ENCODE measurements at regions not wholly inside any gene's neighbourhood (a gene's known extent, or its start where the extent isn't known, plus 50 kb on each side); places are given as distances from the start of the nearest gene placed in this dataset.

DNA sequence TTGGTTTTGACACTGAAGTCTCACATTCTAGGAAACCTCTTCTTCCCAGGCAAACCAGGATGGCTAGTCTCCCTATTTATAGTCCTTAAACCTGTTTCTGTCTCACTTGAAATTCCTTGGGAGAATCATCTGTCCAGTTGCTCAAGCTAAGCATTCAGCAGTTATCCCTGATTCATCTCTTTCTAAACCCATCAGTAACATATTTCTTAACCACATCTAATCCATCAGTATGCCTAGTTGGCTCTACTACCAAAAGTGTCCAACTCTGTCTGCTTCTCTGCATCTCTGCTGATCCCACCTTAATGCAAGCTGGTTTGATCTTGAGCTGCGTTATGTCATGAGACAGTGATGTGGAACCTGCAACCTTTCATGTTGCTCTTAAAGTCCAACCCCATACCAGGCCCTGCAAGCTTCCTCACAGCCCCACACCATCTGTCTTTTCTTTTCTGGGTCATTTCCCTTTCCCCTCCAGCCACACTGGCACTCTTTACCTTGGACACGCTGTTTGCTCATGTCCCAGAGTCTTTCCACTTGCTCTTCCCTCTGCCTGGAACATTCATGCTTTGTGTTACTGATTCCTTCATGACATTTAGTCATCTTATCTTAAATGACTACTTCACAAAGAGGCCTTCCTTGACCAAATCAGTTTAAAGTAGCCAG lies 380.8 kb upstream of the RGS6 start:
- no peaks in the 10 kb centered on the region for H3K9me3 ChIP-seq (ENCODE audit: insufficient read depth, low read length)
- H3F3A ChIP-seq (ENCODE audit: insufficient read depth) = peaks cover 11% of the 10 kb centered on the region; the same call in 1 of the 2 replicates
- H4K20me1 ChIP-seq (ENCODE audit: low read depth, low read length) = no peaks in the 10 kb centered on the region
- H2AFZ ChIP-seq (ENCODE audit: low read depth, low read length, severe bottlenecking) = no peak overlapping the region
- H3K79me2 ChIP-seq (ENCODE audit: insufficient read depth, low read length) = no peaks in the 10 kb centered on the region; the same call in 1 of the 2 replicates
- no peak overlapping the region for H3K9ac ChIP-seq (ENCODE audit: low read length)
- no peaks in the 10 kb centered on the region for H3K9me2 ChIP-seq (replicated peaks; ENCODE audit: insufficient read depth, low read length)
- no peaks in the 10 kb centered on the region for H3K27me3 ChIP-seq (ENCODE audit: low read length)
- no peaks in the 10 kb centered on the region for H3K36me3 ChIP-seq (ENCODE audit: low read length)
- H3K4me2 ChIP-seq (ENCODE audit: low read depth, low read length, poor library complexity, severe bottlenecking) = no peak overlapping the region
- no peak overlapping the region for H3K27ac ChIP-seq (ENCODE audit: low read depth, low read length)
- no peak for TF ChIP-seq EZH2phosphoT487 (conservative IDR thresholded peaks at IDR 0.05; ENCODE audit: low read length)
- TF ChIP-seq, protein P1, sequence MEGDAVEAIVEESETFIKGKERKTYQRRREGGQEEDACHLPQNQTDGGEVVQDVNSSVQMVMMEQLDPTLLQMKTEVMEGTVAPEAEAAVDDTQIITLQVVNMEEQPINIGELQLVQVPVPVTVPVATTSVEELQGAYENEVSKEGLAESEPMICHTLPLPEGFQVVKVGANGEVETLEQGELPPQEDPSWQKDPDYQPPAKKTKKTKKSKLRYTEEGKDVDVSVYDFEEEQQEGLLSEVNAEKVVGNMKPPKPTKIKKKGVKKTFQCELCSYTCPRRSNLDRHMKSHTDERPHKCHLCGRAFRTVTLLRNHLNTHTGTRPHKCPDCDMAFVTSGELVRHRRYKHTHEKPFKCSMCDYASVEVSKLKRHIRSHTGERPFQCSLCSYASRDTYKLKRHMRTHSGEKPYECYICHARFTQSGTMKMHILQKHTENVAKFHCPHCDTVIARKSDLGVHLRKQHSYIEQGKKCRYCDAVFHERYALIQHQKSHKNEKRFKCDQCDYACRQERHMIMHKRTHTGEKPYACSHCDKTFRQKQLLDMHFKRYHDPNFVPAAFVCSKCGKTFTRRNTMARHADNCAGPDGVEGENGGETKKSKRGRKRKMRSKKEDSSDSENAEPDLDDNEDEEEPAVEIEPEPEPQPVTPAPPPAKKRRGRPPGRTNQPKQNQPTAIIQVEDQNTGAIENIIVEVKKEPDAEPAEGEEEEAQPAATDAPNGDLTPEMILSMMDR (IDR thresholded peaks at IDR 0.05; ENCODE audit: insufficient read depth, low read length, poor library complexity, severe bottlenecking) = no peak
- H3K4me3 ChIP-seq (ENCODE audit: insufficient read depth, low read length, poor library complexity, severe bottlenecking) = no peak overlapping the region

- Histone ChIP-seq H3K4me2 (ENCODE audit: low read depth, low read length, poor library complexity, severe bottlenecking) (no peak overlapping the region), H3K79me2 (ENCODE audit: insufficient read depth, low read length) (no peaks in the 10 kb centered on the region; the same call in 1 of the 2 replicates), H2AFZ (ENCODE audit: low read depth, low read length, severe bottlenecking) (no peak overlapping the region), H3F3A (ENCODE audit: insufficient read depth) (peaks cover 15% of the 10 kb centered on the region; the same call in 1 of the 2 replicates), H3K9me3 (ENCODE audit: insufficient read depth, low read length) (no peaks in the 10 kb centered on the region), H3K9ac (ENCODE audit: low read length) (no peak overlapping the region), H3K4me3 (ENCODE audit: insufficient read depth, low read length, poor library complexity, severe bottlenecking) (no peak overlapping the region), H3K27ac (ENCODE audit: low read depth, low read length) (no peak overlapping the region), H3K9me2 (replicated peaks; ENCODE audit: insufficient read depth, low read length) (no peaks in the 10 kb centered on the region), H3K27me3 (ENCODE audit: low read length) (no peaks in the 10 kb centered on the region), H4K20me1 (ENCODE audit: low read depth, low read length) (no peaks in the 10 kb centered on the region), H3K36me3 (ENCODE audit: low read length) (no peaks in the 10 kb centered on the region)
- TF ChIP-seq EZH2phosphoT487 (conservative IDR thresholded peaks at IDR 0.05; ENCODE audit: low read length) = no peak
- TF ChIP-seq, protein P1 (IDR thresholded peaks at IDR 0.05; ENCODE audit: insufficient read depth, low read length, poor library complexity, severe bottlenecking) = no peak
These were observed 379.4 kb upstream of the RGS6 start for GRCh38 chr14:71552809-71553208.

DNA sequence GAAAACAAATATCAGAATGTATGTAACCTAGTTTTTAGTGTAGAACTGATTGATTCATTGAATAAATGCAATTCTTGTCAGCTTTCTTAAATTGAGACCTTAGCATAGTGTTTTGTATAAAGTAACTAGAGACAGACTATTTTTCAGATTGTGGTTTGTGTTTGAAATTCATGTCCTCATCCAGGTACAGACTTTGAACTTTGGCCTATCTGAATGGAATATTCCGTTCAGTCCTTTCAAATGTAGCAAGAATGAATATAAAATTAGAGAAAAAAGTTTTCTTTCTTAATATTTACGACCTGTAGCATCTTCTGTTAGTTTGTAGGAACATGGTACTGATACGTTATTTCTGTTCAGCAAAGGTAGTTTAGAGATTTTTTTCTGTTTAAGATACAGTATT lies 378.4 kb upstream of the RGS6 start:
- Histone ChIP-seq H3K9ac (ENCODE audit: low read length) (no peak overlapping the region), H3K27me3 (ENCODE audit: low read length) (no peaks in the 10 kb centered on the region), H3K79me2 (ENCODE audit: insufficient read depth, low read length) (no peaks in the 10 kb centered on the region; the same call in 1 of the 2 replicates), H3F3A (ENCODE audit: insufficient read depth) (peaks cover 15% of the 10 kb centered on the region; the same call in 1 of the 2 replicates), H3K4me3 (ENCODE audit: insufficient read depth, low read length, poor library complexity, severe bottlenecking) (no peak overlapping the region), H4K20me1 (ENCODE audit: low read depth, low read length) (no peaks in the 10 kb centered on the region), H2AFZ (ENCODE audit: low read depth, low read length, severe bottlenecking) (no peak overlapping the region), H3K9me3 (ENCODE audit: insufficient read depth, low read length) (no peaks in the 10 kb centered on the region), H3K27ac (ENCODE audit: low read depth, low read length) (peak overlapping the region; percentile 88; the same call in 1 of the 2 replicates), H3K4me2 (ENCODE audit: low read depth, low read length, poor library complexity, severe bottlenecking) (peak overlapping the region; percentile 62), H3K9me2 (replicated peaks; ENCODE audit: insufficient read depth, low read length) (no peaks in the 10 kb centered on the region), H3K36me3 (ENCODE audit: low read length) (no peaks in the 10 kb centered on the region)
- TF ChIP-seq, protein P1 (IDR thresholded peaks at IDR 0.05; ENCODE audit: insufficient read depth, low read length, poor library complexity, severe bottlenecking) = no peak
- no peak for TF ChIP-seq EZH2phosphoT487 (conservative IDR thresholded peaks at IDR 0.05; ENCODE audit: low read length)

All from SU-DHL-6 (cell line).